ENCODE measurements at regions not wholly inside any gene's neighbourhood (a gene's known extent, or its start where the extent isn't known, plus 50 kb on each side); places are given as distances from the start of the nearest gene placed in this dataset.

GRCh38 chr1:186577633-186578032 lies 102.6 kb downstream of the PTGS2 start:
- no peak for DNase-seq
- H3K27ac ChIP-seq: no peak overlapping the region
- H3K4me1 ChIP-seq: peaks cover 0 to 4% (median 0%) of the 10 kb centered on the region in 4 donors
- no peak overlapping the region for H3K4me3 ChIP-seq
- no peaks in the 10 kb centered on the region for H3K27me3 ChIP-seq
- no peaks in the 10 kb centered on the region for H3K9me3 ChIP-seq
- TF ChIP-seq POLR2A (IDR thresholded peaks at IDR 0.05): no peak
- TF ChIP-seq CTCF (IDR thresholded peaks at IDR 0.05): no peak
- no peaks in the 10 kb centered on the region for H3K36me3 ChIP-seq

GRCh38 chr1:186577216-186577615 lies 103.0 kb downstream of the PTGS2 start:
- no peaks in the 10 kb centered on the region for H3K27me3 ChIP-seq
- peaks cover 0 to 4% (median 0%) of the 10 kb centered on the region in 4 donors for H3K4me1 ChIP-seq
- no peak for DNase-seq
- no peak overlapping the region for H3K27ac ChIP-seq
- no peak for TF ChIP-seq POLR2A (IDR thresholded peaks at IDR 0.05)
- no peak for TF ChIP-seq CTCF (IDR thresholded peaks at IDR 0.05)
- no peak overlapping the region for H3K4me3 ChIP-seq
- no peaks in the 10 kb centered on the region for H3K36me3 ChIP-seq
- H3K9me3 ChIP-seq: no peaks in the 10 kb centered on the region

- no peak for DNase-seq
- Histone ChIP-seq H3K4me3 (no peak overlapping the region), H3K9me3 (no peaks in the 10 kb centered on the region), H3K4me1 (peaks cover 0 to 4% (median 0%) of the 10 kb centered on the region in 4 donors), H3K36me3 (no peaks in the 10 kb centered on the region), H3K27me3 (no peaks in the 10 kb centered on the region), H3K27ac (no peak overlapping the region)
- TF ChIP-seq POLR2A (IDR thresholded peaks at IDR 0.05): no peak
- TF ChIP-seq CTCF (IDR thresholded peaks at IDR 0.05): no peak
These were observed 104.9 kb downstream of the PTGS2 start for GRCh38 chr1:186575348-186575747.

- no peak for TF ChIP-seq POLR2A (IDR thresholded peaks at IDR 0.05)
- no peak for TF ChIP-seq CTCF (IDR thresholded peaks at IDR 0.05)
- no peak overlapping the region for H3K4me3 ChIP-seq
These were observed 105.3 kb downstream of the PTGS2 start for GRCh38 chr1:186574926-186575325.

GRCh38 chr1:186572509-186572908 lies 107.7 kb downstream of the PTGS2 start:
- Histone ChIP-seq H3K4me1 (peaks cover 0 to 4% (median 0%) of the 10 kb centered on the region in 4 donors), H3K27ac (no peak overlapping the region), H3K36me3 (no peaks in the 10 kb centered on the region), H3K27me3 (no peaks in the 10 kb centered on the region), H3K4me3 (no peak overlapping the region), H3K9me3 (no peaks in the 10 kb centered on the region)
- no peak for DNase-seq
- TF ChIP-seq POLR2A (IDR thresholded peaks at IDR 0.05) (no peak), CTCF (IDR thresholded peaks at IDR 0.05) (no peak)

More at GRCh38 chr1:186574926-186575325, 105.3 kb downstream of the PTGS2 start:
- Histone ChIP-seq H3K4me1 (peaks cover 0 to 4% (median 0%) of the 10 kb centered on the region in 4 donors), H3K9me3 (no peaks in the 10 kb centered on the region), H3K36me3 (no peaks in the 10 kb centered on the region), H3K27ac (no peak overlapping the region), H3K27me3 (no peaks in the 10 kb centered on the region)
- no peak for DNase-seq

GRCh38 chr1:186571771-186572170 lies 108.5 kb downstream of the PTGS2 start:
- H3K4me3 ChIP-seq: no peak overlapping the region
- no peaks in the 10 kb centered on the region for H3K27me3 ChIP-seq
- H3K9me3 ChIP-seq: no peaks in the 10 kb centered on the region
- H3K4me1 ChIP-seq: peaks cover 0 to 4% (median 0%) of the 10 kb centered on the region in 4 donors
- no peak overlapping the region for H3K27ac ChIP-seq
- TF ChIP-seq CTCF (IDR thresholded peaks at IDR 0.05) (no peak), POLR2A (IDR thresholded peaks at IDR 0.05) (no peak)
- no peak for DNase-seq
- no peaks in the 10 kb centered on the region for H3K36me3 ChIP-seq
